ENCODE measurements at regions not wholly inside any gene's neighbourhood (a gene's known extent, or its start where the extent isn't known, plus 50 kb on each side); places are given as distances from the start of the nearest gene placed in this dataset.

GRCh38 chr14:75333606-75334548 is 55.2 kb downstream of the FOS start:
- DNase-seq: peak; percentile 43

GRCh38 chr14:75334549-75335051 is 56.0 kb downstream of the FOS start:
- no peak for DNase-seq

GRCh38 chr14:75335571-75335970 is 56.9 kb downstream of the FOS start:
- DNase-seq: no peak

GRCh38 chr14:75338398-75338797 is 59.8 kb downstream of the FOS start:
- DNase-seq: no peak

DNA sequence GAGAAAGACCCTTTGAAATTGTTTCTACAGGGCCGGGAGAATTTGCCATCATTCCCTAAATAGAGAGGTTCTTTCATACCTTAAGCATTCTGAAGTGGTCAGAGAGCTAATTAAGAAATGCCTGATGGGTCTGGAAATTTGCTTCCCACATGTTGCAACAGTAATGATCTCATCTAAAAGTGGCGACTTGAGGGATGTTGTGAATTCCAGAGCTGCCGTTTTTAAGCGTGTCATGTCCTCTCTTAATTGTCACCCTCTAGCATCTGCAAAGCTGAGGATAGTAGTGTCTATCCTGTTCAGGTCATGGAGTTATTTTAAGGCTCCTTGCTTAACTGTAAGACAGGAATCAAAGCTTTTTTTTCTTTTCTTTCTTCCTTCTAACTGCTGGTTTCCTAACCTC is 60.4 kb downstream of the FOS start:
- no peak for DNase-seq

- DNase-seq: no peak
Measured at GRCh38 chr14:75340921-75341320, 62.3 kb downstream of the FOS start.

- no peak for DNase-seq
Measured at GRCh38 chr14:75341620-75342019, 63.0 kb downstream of the FOS start.

GRCh38 chr14:75342762-75343599 is 64.4 kb downstream of the FOS start:
- no peak for DNase-seq

DNA sequence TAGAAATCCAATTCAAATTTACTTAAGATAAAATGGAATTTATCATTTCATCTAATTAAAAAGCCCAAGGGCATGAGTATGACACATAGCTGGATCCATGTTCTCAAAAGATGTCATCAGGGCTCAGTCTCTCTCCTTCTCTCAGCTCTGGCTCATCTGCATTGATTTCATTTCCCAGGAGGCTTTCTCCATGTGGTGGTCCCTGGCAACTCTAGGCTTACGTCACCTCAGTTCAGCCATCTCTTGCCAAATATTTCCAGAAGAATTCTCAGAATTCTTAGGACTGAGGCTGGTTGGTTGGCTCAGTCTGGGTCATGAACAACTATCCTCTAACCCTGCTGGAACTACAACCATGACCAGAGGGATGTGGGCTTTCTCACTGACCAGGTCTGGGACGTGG is 65.3 kb downstream of the FOS start:
- DNase-seq: no peak

- no peak for DNase-seq
Measured at GRCh38 chr14:75344411-75344810, 65.8 kb downstream of the FOS start.

- DNase-seq: no peak
Measured at GRCh38 chr14:75350505-75351060, 72.0 kb downstream of the FOS start.

GRCh38 chr14:75359098-75359497 is 68.7 kb upstream of the JDP2 start:
- no peak for DNase-seq

DNA sequence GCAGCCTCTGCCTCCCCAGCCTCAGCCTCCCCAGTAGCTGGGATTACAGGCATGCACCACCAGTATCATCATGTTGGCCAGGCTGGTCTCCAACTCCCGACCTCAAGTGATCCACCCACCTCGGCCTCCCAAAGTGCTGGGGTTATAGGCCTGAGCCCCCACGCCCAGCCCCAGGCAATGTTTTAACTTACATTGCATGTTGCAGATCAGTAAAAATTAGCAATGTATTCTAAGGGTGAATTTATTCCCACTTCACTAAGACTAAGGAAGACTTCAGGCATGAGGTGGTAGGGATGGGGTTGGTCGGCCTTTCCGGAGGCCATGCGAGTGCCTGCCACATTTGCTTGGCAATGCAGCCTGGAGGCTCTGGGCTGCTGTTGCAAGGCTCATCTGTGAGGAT is 66.8 kb upstream of the JDP2 start:
- no peak for DNase-seq

DNA sequence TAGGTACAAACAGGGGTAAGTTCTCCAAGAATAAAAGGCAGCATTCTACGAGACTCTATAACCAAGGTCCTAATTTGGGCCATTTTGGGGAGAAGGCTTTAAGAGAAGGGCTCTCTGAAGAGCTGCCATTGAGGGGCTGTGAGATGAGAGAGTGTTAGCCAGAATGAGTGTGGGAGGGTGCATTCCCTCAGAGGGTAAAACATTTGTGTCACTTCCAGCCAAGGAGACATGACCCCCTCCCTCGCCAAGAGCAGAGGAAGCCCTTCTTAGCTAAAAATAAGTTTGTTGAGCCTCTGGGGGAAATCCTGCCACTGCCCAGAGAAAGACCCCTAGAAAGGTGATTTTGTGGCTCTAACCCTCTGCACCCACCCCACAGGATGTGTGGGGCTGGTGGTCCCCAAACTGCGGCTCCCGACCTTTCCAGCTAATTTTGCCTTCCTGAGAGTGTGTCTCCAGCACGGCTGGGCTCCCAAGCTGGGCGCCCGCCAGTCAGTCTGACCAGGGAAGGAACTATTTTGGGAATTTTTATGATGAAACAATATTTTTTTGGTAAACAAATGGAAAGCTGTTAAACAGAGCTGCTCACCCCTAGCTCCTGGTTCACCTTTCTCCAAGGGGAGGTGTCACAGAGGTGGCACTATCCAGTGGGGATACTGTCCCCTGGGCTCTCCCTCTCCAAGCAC is 65.9 kb upstream of the JDP2 start:
- DNase-seq: no peak

- DNase-seq: no peak
Measured at GRCh38 chr14:75363130-75363529, 64.7 kb upstream of the JDP2 start.

- no peak for DNase-seq
Measured at GRCh38 chr14:75363570-75364227, 64.1 kb upstream of the JDP2 start.

- DNase-seq: no peak
Measured at GRCh38 chr14:75365116-75365515, 62.7 kb upstream of the JDP2 start.

- DNase-seq: no peak
Measured at GRCh38 chr14:75366963-75367362, 60.9 kb upstream of the JDP2 start.

- DNase-seq: no peak
Measured at GRCh38 chr14:75368333-75368732, 59.5 kb upstream of the JDP2 start.

DNA sequence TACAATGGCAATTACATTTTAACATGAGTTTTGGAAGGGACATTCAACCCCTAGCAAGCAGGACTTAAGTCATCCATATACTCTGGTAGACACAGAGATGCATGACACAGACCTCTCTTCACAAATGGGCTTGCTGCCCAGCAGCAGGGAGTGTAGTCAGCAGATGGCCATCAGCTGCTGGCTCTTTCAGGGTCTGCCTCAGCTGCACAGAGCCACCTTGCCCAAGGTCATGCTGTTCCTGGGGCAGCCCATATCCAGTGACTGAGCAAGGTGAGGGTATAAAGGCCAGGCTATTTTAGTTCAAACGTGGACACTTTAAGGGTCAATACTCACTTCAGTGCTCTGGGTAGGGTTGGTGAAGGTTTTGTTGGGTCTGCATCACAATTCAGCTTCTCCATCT is 58.3 kb upstream of the JDP2 start:
- DNase-seq: no peak

DNA sequence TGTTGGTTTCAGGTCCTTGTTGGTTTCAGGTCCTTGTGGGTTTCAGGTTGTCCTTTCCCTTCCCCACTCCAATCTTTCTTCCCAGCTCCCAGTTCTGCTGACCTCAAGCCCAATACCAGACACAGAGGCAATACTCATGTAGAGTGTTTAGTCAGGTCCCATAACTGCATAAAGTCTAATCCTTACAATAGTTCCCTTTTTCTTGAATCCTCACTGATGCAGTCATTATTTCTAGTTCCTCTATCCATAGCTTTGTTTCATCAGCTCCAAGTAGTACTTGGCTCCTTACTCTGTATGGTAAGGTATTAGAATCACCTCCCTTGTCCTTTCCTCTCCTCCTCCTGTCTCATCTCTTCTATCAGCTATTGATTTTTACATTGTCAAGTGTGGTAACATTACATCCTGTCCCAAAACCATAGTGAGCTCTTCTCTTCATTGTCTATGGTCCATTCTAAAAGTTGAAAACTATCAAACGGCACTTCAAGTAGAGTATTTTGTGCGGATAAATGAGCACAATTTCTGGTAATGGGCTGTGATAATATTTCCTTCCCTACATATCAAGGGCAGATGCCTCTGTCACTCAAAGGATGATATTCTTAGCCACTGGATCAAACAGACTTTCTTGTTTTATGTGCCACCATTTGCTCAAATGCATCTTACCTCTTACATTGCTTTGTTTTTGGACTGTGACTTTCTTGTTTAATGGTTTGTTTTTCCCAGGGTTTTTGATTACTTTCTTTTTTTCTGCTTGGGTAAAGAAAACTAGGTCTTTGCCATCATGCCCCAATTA is 57.2 kb upstream of the JDP2 start:
- DNase-seq: no peak
